ENCODE measurements at regions not wholly inside any gene's neighbourhood (a gene's known extent, or its start where the extent isn't known, plus 50 kb on each side); places are given as distances from the start of the nearest gene placed in this dataset.
"Not testable (repeated sequence)": the region's sequence is repeated elsewhere in the genome, so short reads cannot be mapped to it uniquely, and the experiment has no call there.

DNA sequence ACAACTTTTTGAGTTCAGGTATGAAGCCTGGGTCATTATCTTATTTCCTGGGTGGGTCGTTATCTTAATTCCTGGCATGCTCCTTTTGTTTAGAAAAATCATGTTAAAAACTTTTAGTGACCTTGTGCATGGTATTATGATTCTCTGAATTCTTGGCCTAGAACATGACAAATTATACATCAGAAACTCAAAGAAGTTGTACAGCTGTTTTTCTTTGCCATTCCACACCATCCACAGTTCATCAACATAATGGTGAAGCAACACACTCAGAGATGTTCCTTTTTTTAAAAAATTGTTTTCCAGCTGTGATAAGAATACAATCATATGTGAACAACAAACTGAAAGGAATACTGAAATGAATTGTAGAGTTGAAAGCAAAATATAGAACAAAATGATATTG is 149.2 kb upstream of the SEMA3D start:
- no peak for DNase-seq (ENCODE audit: low spot score in 2 of 2)
- H3K9me3 ChIP-seq: no peaks in the 10 kb centered on the region
- H3K36me3 ChIP-seq: no peaks in the 10 kb centered on the region
- no peak overlapping the region for H3K4me3 ChIP-seq
- WGBS: 85% methylated on average over 1 of the region's 1 CpG
- H3K4me1 ChIP-seq: no peaks in the 10 kb centered on the region
- H3K27me3 ChIP-seq: no peaks in the 10 kb centered on the region
- TF ChIP-seq POLR2AphosphoS5 (IDR thresholded peaks at IDR 0.05) (no peak), EP300 (IDR thresholded peaks at IDR 0.05) (no peak), POLR2A (IDR thresholded peaks at IDR 0.05) (no peak)
- TF ChIP-seq, protein P1, sequence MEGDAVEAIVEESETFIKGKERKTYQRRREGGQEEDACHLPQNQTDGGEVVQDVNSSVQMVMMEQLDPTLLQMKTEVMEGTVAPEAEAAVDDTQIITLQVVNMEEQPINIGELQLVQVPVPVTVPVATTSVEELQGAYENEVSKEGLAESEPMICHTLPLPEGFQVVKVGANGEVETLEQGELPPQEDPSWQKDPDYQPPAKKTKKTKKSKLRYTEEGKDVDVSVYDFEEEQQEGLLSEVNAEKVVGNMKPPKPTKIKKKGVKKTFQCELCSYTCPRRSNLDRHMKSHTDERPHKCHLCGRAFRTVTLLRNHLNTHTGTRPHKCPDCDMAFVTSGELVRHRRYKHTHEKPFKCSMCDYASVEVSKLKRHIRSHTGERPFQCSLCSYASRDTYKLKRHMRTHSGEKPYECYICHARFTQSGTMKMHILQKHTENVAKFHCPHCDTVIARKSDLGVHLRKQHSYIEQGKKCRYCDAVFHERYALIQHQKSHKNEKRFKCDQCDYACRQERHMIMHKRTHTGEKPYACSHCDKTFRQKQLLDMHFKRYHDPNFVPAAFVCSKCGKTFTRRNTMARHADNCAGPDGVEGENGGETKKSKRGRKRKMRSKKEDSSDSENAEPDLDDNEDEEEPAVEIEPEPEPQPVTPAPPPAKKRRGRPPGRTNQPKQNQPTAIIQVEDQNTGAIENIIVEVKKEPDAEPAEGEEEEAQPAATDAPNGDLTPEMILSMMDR (IDR thresholded peaks at IDR 0.05): no peak
- H3K27ac ChIP-seq: no peak overlapping the region

DNA sequence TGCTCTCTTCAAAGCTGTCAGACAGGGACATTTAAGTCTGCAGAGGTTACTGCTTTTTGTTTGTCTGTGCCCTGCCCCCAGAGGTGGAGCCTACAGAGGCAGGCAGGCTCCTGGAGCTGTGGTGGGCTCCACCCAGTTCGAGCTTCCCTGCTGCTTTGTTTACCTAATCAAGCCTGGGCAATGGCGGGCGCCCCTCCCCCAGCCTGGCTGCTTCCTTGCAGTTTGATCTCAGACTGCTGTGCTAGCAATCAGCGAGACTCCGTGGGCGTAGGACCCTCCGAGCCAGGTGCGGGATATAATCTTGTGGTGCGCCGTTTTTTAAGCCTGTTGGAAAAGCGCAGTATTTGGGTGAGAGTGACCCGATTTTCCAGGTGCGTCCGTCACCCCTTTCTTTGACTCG is 148.3 kb upstream of the SEMA3D start:
- H3K27me3 ChIP-seq; H3K4me3 ChIP-seq; H3K36me3 ChIP-seq; H3K9me3 ChIP-seq; H3K4me1 ChIP-seq; H3K27ac ChIP-seq; DNase-seq (ENCODE audit: low spot score in 2 of 2): not testable (repeated sequence)
- 90% methylated on average over 15 of the region's 15 CpGs for WGBS

DNA sequence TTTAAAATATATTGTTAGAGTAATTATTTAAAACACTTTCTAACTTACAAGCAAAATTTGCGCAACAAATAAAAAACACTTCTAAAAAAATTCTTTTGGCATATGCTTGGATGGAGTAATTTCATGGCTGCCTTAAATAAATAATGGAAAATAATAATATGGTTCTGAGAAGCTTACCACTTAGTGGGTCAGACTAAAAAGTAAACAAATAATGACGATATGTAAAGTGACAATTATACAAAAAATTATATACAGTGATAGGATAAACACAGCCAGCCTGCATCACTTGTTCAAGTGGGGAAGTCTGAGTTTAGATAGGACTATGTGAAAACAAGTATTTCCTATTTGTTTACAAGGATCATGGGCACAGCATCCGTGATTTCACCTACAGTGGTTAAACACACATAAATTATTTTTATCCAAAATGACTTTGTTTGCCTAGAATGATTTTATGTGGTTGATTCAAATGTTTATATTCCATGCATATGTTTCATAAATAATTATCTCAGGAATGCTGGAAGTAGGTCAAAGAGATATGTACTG is 141.7 kb upstream of the SEMA3D start:
- no peaks in the 10 kb centered on the region for H3K9me3 ChIP-seq
- TF ChIP-seq POLR2A (IDR thresholded peaks at IDR 0.05) (no peak), EP300 (IDR thresholded peaks at IDR 0.05) (no peak), POLR2AphosphoS5 (IDR thresholded peaks at IDR 0.05) (no peak)
- TF ChIP-seq, protein P1 (IDR thresholded peaks at IDR 0.05): no peak
- H3K27ac ChIP-seq: no peak overlapping the region
- no peaks in the 10 kb centered on the region for H3K4me1 ChIP-seq
- DNase-seq (ENCODE audit: low spot score in 2 of 2): no peak
- H3K36me3 ChIP-seq: no peaks in the 10 kb centered on the region
- no peaks in the 10 kb centered on the region for H3K27me3 ChIP-seq
- WGBS: 72% methylated on average over 3 of the region's 3 CpGs
- H3K4me3 ChIP-seq: no peak overlapping the region

DNA sequence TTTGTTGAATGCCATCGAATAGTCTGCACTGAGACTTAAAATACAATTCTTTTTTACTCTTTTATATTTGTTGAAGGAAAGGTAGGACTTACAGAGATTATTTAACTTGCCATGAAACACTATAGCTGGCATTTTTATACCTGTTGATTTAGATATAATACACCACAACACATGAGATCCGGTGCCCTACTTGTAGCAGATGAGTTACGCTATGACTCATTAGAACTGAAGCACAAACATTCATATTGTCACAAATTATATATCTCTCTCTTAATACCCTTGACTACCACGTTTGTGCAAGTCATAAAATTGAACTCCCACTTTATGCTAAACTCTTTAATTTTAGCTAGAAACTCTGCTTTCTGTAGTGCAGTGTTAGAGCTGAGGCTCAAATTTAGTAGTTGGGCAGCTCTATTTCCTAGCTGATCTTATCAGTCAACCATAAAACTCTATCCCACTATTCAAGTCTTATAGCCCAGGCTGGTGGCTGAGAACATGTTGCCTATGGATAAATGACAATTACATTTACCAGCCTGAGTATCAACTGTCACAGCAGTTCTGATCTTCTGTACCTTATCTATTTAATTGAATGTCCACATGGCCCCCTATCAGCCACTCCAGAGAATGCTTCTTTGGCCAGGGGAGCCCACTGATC is 137.4 kb upstream of the SEMA3D start:
- 70% methylated on average over 4 of the region's 4 CpGs for WGBS
- no peaks in the 10 kb centered on the region for H3K4me1 ChIP-seq
- no peak overlapping the region for H3K27ac ChIP-seq
- H3K27me3 ChIP-seq: no peaks in the 10 kb centered on the region
- H3K36me3 ChIP-seq: no peaks in the 10 kb centered on the region
- no peak overlapping the region for H3K4me3 ChIP-seq
- H3K9me3 ChIP-seq: no peaks in the 10 kb centered on the region
- DNase-seq (ENCODE audit: low spot score in 2 of 2): no peak
- TF ChIP-seq, protein P1 (IDR thresholded peaks at IDR 0.05): no peak
- TF ChIP-seq POLR2AphosphoS5 (IDR thresholded peaks at IDR 0.05) (no peak), EP300 (IDR thresholded peaks at IDR 0.05) (no peak), POLR2A (IDR thresholded peaks at IDR 0.05) (no peak)

DNA sequence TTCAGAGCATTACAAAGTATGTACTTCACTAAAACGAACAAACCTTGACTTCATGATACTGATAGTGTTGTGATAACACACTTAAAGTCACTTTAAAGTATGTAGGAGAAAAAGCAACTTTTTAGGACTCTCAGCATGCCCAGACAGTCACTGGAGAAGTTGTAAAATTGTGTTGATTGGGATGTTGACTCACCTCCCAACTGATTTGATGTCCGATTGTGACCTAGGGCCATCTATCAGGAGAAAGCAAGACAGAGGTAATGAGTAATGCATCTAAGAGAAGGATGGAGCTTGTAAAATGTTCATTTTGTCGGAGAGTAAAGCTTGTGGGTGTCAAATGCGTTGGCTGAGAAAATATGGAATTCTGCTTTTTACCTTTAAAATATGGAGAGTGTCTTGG is 135.4 kb upstream of the SEMA3D start:
- Histone ChIP-seq H3K27me3 (no peaks in the 10 kb centered on the region), H3K9me3 (no peaks in the 10 kb centered on the region), H3K4me3 (no peak overlapping the region), H3K27ac (no peak overlapping the region), H3K36me3 (no peaks in the 10 kb centered on the region), H3K4me1 (no peaks in the 10 kb centered on the region)
- DNase-seq (ENCODE audit: low spot score in 2 of 2): no peak
- TF ChIP-seq, protein P1 (IDR thresholded peaks at IDR 0.05): no peak
- TF ChIP-seq POLR2AphosphoS5 (IDR thresholded peaks at IDR 0.05) (no peak), EP300 (IDR thresholded peaks at IDR 0.05) (no peak), POLR2A (IDR thresholded peaks at IDR 0.05) (no peak)
- WGBS: 60% methylated on average over 4 of the region's 4 CpGs
